ENCODE measurements at regions not wholly inside any gene's neighbourhood (a gene's known extent, or its start where the extent isn't known, plus 50 kb on each side); places are given as distances from the start of the nearest gene placed in this dataset.

DNA sequence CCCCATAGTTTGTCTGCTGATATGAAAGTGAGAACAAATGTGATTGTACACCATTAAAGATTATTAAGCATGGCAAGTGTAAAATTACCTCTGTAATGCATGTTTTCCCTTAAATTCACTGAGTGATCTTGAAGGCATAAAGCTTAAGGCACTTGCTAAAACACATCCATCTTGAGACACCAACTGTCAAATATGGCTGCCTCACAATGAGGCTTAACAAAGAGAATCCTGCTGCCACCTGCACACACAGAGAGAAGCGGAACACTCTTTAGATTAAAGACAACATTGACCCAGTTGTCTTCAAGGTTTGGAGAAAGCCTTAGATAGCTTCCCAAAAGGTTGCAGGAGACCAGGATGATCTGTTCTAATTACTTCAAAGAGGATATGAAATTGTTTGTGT is 803.6 kb upstream of the GYPC start:
- Histone ChIP-seq H3K4me1 (no peaks in the 10 kb centered on the region), H3K27ac (no peak overlapping the region), H3K4me3 (no peak overlapping the region), H3K9me3 (no peaks in the 10 kb centered on the region), H3K27me3 (no peaks in the 10 kb centered on the region), H3K36me3 (no peaks in the 10 kb centered on the region)
- TF ChIP-seq POLR2AphosphoS5 (IDR thresholded peaks at IDR 0.05; ENCODE audit: insufficient read depth in 1 of 2, low read depth in 1 of 2), result no peak
- no peak for TF ChIP-seq POLR2A (IDR thresholded peaks at IDR 0.05)
- no peak for TF ChIP-seq CTCF (IDR thresholded peaks at IDR 0.05)
- intact Hi-C loops (cut with DNase I), result no loop called here
- no peak for DNase-seq (ENCODE audit: extremely low spot score in 2 of 2)

DNA sequence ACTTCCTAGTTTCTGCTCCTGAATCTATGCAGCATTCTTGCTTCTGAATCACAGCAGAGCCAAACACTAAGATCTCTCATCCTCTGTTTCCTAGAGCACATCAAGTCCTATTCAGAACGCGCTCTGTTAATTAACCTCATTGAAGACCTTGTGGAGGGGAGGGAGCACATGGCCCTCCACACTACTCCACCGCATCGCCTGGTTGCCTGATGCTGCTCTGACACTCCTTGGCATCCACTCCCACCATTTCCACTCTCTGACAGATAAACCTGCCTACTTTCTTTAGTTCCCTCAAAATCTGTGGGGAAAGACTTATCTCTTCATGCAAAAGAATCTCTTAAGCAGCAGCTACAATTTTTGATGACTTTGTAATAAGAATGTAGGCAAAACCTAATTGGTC is 802.3 kb upstream of the GYPC start:
- Histone ChIP-seq H3K27me3 (no peaks in the 10 kb centered on the region), H3K9me3 (no peaks in the 10 kb centered on the region), H3K4me1 (no peaks in the 10 kb centered on the region), H3K27ac (no peak overlapping the region), H3K4me3 (no peak overlapping the region), H3K36me3 (no peaks in the 10 kb centered on the region)
- DNase-seq (ENCODE audit: extremely low spot score in 2 of 2), result no peak
- no peak for TF ChIP-seq POLR2A (IDR thresholded peaks at IDR 0.05)
- no peak for TF ChIP-seq POLR2AphosphoS5 (IDR thresholded peaks at IDR 0.05; ENCODE audit: insufficient read depth in 1 of 2, low read depth in 1 of 2)
- no peak for TF ChIP-seq CTCF (IDR thresholded peaks at IDR 0.05)
- intact Hi-C loops (cut with DNase I), result no loop called here

DNA sequence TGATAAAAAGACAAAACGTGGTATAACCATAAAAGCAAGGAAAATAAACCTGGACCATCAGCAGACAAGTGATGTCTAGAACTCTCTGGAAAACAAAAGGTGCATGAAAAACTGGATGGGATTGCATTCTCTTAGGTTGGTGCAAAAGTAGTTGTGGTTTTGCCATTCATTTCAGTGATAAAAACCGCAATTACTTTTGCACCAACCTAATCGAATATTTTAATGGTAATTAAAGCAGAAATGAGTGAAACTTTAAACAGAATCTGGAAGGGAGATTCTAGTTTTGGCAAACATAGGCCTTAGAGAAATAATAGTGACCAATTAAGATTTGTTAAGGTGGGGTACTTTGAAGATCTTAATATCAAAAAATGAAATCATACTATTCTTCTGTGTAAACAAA is 800.8 kb upstream of the GYPC start:
- intact Hi-C loops (cut with DNase I), result no loop called here
- H3K4me3 ChIP-seq, result no peak overlapping the region
- no peaks in the 10 kb centered on the region for H3K27me3 ChIP-seq
- H3K9me3 ChIP-seq, result no peaks in the 10 kb centered on the region
- no peak overlapping the region for H3K27ac ChIP-seq
- DNase-seq (ENCODE audit: extremely low spot score in 2 of 2), result no peak
- no peaks in the 10 kb centered on the region for H3K4me1 ChIP-seq
- H3K36me3 ChIP-seq, result no peaks in the 10 kb centered on the region
- TF ChIP-seq POLR2A (IDR thresholded peaks at IDR 0.05), result no peak
- no peak for TF ChIP-seq POLR2AphosphoS5 (IDR thresholded peaks at IDR 0.05; ENCODE audit: insufficient read depth in 1 of 2, low read depth in 1 of 2)
- TF ChIP-seq CTCF (IDR thresholded peaks at IDR 0.05), result no peak

GRCh38 chr2:125857971-125858794 is 797.8 kb upstream of the GYPC start:
- intact Hi-C loops (cut with DNase I), result no loop called here
- Histone ChIP-seq H3K36me3 (no peaks in the 10 kb centered on the region), H3K9me3 (no peaks in the 10 kb centered on the region), H3K27me3 (no peaks in the 10 kb centered on the region), H3K4me1 (no peaks in the 10 kb centered on the region), H3K27ac (no peak overlapping the region), H3K4me3 (no peak overlapping the region)
- no peak for TF ChIP-seq POLR2AphosphoS5 (IDR thresholded peaks at IDR 0.05; ENCODE audit: insufficient read depth in 1 of 2, low read depth in 1 of 2)
- no peak for TF ChIP-seq POLR2A (IDR thresholded peaks at IDR 0.05)
- TF ChIP-seq CTCF (IDR thresholded peaks at IDR 0.05), result no peak
- no peak for DNase-seq (ENCODE audit: extremely low spot score in 2 of 2)

- TF ChIP-seq CTCF (IDR thresholded peaks at IDR 0.05) (no peak), POLR2AphosphoS5 (IDR thresholded peaks at IDR 0.05; ENCODE audit: insufficient read depth in 1 of 2, low read depth in 1 of 2) (no peak), POLR2A (IDR thresholded peaks at IDR 0.05) (no peak)
- no peaks in the 10 kb centered on the region for H3K9me3 ChIP-seq
- H3K27me3 ChIP-seq, result no peaks in the 10 kb centered on the region
- DNase-seq (ENCODE audit: extremely low spot score in 2 of 2), result no peak
- intact Hi-C loops (cut with DNase I), result no loop called here
- H3K27ac ChIP-seq, result no peak overlapping the region
- H3K36me3 ChIP-seq, result no peaks in the 10 kb centered on the region
- no peak overlapping the region for H3K4me3 ChIP-seq
- H3K4me1 ChIP-seq, result no peaks in the 10 kb centered on the region
Measured at GRCh38 chr2:125861461-125861860, 794.5 kb upstream of the GYPC start.
